ENCODE measurements at regions not wholly inside any gene's neighbourhood (a gene's known extent, or its start where the extent isn't known, plus 50 kb on each side); places are given as distances from the start of the nearest gene placed in this dataset.

GRCh38 chr7:140249036-140249806 lies 72.4 kb upstream of the KDM7A start (continued):
- TF ChIP-seq, protein P1, sequence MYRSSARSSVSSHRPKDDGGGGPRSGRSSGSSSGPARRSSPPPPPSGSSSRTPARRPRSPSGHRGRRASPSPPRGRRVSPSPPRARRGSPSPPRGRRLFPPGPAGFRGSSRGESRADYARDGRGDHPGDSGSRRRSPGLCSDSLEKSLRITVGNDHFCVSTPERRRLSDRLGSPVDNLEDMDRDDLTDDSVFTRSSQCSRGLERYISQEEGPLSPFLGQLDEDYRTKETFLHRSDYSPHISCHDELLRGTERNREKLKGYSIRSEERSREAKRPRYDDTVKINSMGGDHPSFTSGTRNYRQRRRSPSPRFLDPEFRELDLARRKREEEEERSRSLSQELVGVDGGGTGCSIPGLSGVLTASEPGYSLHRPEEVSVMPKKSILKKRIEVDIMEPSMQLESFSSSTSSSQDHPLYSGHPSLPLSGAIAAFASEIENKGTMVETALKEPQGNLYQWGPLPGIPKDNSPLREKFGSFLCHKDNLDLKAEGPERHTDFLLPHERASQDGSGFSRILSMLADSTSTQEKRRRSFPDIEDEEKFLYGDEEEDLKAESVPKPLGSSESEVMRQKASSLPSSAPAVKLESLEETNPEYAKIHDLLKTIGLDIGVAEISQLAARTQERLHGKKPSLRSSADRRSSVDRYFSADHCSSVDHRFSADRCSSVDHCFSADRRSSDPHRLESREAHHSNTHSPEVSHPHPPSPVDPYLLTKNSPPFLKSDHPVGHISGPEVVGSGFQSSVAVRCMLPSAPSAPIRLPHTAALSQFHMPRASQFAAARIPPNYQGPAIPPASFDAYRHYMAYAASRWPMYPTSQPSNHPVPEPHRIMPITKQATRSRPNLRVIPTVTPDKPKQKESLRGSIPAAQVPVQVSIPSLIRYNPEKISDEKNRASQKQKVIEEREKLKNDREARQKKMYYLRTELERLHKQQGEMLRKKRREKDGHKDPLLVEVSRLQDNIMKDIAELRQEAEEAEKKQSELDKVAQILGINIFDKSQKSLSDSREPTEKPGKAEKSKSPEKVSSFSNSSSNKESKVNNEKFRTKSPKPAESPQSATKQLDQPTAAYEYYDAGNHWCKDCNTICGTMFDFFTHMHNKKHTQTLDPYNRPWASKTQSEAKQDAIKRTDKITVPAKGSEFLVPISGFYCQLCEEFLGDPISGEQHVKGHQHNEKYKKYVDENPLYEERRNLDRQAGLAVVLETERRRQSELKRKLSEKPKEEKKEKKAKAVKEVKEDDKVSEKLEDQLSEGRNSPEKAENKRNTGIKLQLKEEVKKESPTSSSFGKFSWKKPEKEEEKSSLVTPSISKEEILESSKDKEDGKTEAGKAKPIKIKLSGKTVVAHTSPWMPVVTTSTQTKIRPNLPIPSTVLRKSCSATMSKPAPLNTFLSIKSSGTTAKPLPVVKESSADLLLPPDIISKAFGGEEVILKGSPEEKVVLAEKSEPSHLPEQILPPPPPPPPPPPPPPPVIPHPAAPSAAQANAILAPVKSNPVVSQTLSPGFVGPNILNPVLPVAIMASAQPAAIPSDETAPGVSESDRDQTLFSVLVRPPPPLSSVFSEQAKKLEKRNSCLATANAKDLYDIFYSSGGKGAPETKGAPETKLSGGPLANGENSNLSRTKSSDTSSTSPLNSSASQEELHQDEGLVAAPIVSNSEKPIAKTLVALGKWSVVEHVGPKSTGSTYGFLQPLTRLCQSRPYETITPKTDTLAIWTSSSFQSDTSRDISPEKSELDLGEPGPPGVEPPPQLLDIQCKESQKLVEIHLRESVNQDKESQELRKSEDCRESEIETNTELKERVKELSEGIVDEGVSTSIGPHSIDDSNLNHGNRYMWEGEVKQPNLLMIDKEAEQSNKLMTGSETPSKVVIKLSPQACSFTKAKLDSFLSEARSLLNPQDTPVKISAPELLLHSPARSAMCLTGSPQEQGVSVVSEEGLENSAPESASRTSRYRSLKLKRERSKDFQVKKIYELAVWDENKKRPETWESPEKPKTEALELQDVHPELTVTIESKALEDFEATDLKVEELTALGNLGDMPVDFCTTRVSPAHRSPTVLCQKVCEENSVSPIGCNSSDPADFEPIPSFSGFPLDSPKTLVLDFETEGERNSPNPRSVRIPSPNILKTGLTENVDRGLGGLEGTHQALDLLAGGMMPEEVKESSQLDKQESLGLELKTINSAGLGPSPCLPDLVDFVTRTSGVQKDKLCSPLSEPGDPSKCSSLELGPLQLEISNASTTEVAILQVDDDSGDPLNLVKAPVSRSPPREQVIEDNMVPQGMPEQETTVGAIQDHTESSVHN (CRISPR knock-in tag; IDR thresholded peaks at IDR 0.05), result no peak
- TF ChIP-seq ZFP62 (CRISPR knock-in tag; IDR thresholded peaks at IDR 0.05) (no peak), ZNF160 (CRISPR knock-in tag; IDR thresholded peaks at IDR 0.05) (no peak), ATAD3A (CRISPR knock-in tag; IDR thresholded peaks at IDR 0.05) (no peak), GZF1 (CRISPR knock-in tag; IDR thresholded peaks at IDR 0.05) (no peak), RBFOX2 (IDR thresholded peaks at IDR 0.05; ENCODE audit: low read depth, low read length) (no peak), NFE2L2 (IDR thresholded peaks at IDR 0.05; ENCODE audit: low read length) (no peak), ZNF367 (CRISPR knock-in tag; IDR thresholded peaks at IDR 0.05; ENCODE audit: borderline replicate concordance) (no peak), CBX2 (IDR thresholded peaks at IDR 0.05; ENCODE audit: low read depth, low read length) (no peak), CBX2 (CRISPR knock-in tag; IDR thresholded peaks at IDR 0.05; ENCODE audit: low read depth) (no peak), HNRNPLL (IDR thresholded peaks at IDR 0.05; ENCODE audit: low read depth, low read length, poor library complexity, severe bottlenecking) (no peak), LBX2 (CRISPR knock-in tag; IDR thresholded peaks at IDR 0.05; ENCODE audit: borderline replicate concordance) (no peak), ZNF572 (CRISPR knock-in tag; IDR thresholded peaks at IDR 0.05) (no peak), SRF (IDR thresholded peaks at IDR 0.05; ENCODE audit: low read depth, low read length) (peak; percentile 60; the same call in 1 of the 2 replicates), MXD1 (CRISPR knock-in tag; IDR thresholded peaks at IDR 0.05) (no peak)
- TF ChIP-seq, protein P2, sequence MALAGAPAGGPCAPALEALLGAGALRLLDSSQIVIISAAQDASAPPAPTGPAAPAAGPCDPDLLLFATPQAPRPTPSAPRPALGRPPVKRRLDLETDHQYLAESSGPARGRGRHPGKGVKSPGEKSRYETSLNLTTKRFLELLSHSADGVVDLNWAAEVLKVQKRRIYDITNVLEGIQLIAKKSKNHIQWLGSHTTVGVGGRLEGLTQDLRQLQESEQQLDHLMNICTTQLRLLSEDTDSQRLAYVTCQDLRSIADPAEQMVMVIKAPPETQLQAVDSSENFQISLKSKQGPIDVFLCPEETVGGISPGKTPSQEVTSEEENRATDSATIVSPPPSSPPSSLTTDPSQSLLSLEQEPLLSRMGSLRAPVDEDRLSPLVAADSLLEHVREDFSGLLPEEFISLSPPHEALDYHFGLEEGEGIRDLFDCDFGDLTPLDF (CRISPR knock-in tag; IDR thresholded peaks at IDR 0.05), result no peak
- TF ChIP-seq, protein P3, sequence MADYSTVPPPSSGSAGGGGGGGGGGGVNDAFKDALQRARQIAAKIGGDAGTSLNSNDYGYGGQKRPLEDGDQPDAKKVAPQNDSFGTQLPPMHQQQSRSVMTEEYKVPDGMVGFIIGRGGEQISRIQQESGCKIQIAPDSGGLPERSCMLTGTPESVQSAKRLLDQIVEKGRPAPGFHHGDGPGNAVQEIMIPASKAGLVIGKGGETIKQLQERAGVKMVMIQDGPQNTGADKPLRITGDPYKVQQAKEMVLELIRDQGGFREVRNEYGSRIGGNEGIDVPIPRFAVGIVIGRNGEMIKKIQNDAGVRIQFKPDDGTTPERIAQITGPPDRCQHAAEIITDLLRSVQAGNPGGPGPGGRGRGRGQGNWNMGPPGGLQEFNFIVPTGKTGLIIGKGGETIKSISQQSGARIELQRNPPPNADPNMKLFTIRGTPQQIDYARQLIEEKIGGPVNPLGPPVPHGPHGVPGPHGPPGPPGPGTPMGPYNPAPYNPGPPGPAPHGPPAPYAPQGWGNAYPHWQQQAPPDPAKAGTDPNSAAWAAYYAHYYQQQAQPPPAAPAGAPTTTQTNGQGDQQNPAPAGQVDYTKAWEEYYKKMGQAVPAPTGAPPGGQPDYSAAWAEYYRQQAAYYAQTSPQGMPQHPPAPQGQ (CRISPR knock-in tag; IDR thresholded peaks at IDR 0.05; ENCODE audit: borderline replicate concordance), result no peak

Measured in HepG2 (cell line).